ENCODE measurements at regions not wholly inside any gene's neighbourhood (a gene's known extent, or its start where the extent isn't known, plus 50 kb on each side); places are given as distances from the start of the nearest gene placed in this dataset.

DNA sequence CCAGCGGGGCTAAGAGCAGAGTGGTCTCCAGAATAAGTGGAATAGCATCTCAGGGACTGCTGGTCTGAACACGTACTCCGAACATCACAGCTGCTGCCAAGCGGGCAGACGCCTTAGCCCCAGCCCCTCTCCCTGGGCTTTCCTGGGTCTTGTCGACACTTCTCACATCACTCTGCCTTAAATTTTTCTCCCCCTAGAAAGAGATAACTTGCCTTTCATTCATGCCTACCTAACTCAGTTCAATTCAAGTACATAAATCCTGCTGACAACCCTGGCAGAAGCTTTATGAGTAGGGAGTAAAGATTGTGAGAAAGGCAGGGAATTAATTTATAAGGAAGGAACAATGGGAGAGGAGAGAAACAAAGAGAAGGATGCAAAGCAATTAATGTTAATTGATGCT, 202.9 kb upstream of the TNP1 start:
- no peak for TF ChIP-seq POLR2A (IDR thresholded peaks at IDR 0.05)
- TF ChIP-seq, protein P1, sequence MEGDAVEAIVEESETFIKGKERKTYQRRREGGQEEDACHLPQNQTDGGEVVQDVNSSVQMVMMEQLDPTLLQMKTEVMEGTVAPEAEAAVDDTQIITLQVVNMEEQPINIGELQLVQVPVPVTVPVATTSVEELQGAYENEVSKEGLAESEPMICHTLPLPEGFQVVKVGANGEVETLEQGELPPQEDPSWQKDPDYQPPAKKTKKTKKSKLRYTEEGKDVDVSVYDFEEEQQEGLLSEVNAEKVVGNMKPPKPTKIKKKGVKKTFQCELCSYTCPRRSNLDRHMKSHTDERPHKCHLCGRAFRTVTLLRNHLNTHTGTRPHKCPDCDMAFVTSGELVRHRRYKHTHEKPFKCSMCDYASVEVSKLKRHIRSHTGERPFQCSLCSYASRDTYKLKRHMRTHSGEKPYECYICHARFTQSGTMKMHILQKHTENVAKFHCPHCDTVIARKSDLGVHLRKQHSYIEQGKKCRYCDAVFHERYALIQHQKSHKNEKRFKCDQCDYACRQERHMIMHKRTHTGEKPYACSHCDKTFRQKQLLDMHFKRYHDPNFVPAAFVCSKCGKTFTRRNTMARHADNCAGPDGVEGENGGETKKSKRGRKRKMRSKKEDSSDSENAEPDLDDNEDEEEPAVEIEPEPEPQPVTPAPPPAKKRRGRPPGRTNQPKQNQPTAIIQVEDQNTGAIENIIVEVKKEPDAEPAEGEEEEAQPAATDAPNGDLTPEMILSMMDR (IDR thresholded peaks at IDR 0.05), result no peak
- TF ChIP-seq POLR2AphosphoS5 (IDR thresholded peaks at IDR 0.05), result no peak
